WTC11 (cell line): ENCODE measurements at regions not wholly inside any gene's neighbourhood (a gene's known extent, or its start where the extent isn't known, plus 50 kb on each side); places are given as distances from the start of the nearest gene placed in this dataset.

Experiments
- ATAC-seq: fragments of 200-7000 bp; cut with Tn5 transposase; 2 replicates; pipeline ENCODE4 v1.10.0; 2021; ENCODE audit warnings: mild to moderate bottlenecking, moderate library complexity
- CTCF ChIA-PET: fragments of 300-600 bp; sonication (Branson Sonifier 250); formaldehyde crosslinking; loops from one replicate; lab custom pipeline; 2021; ENCODE audit warnings: antibody characterized with exemption; lab: Charles Lee
- POLR2A ChIA-PET: fragments of 350-600 bp; sonication (Branson Sonifier 250); formaldehyde crosslinking; loops from one replicate; lab custom pipeline; 2021; ENCODE audit warnings: antibody characterized with exemption; lab: Charles Lee
- DNase-seq: peaks from one replicate; pipeline ENCODE4 v3.0.0; 2021; ENCODE audit warnings: low spot score
- H3K27ac Mint-ChIP-seq: 2 replicates; pipeline ENCODE4 v1.8.0; 2021; ENCODE audit warnings: mixed read lengths
- H3K27me3 Mint-ChIP-seq: 2 replicates; pipeline ENCODE4 v1.8.0; 2021; ENCODE audit warnings: low read depth, mild to moderate bottlenecking, moderate library complexity, mixed read lengths
- H3K36me3 Mint-ChIP-seq: 2 replicates; pipeline ENCODE4 v1.8.0; 2021; ENCODE audit warnings: mixed read lengths
- H3K4me1 Mint-ChIP-seq: 2 replicates; pipeline ENCODE4 v1.8.0; 2022; ENCODE audit warnings: mixed read lengths
- H3K4me3 Mint-ChIP-seq: 2 replicates; pipeline ENCODE4 v1.8.0; 2021; ENCODE audit warnings: mild to moderate bottlenecking, moderate library complexity, mixed read lengths
- H3K9me3 Mint-ChIP-seq: 2 replicates; pipeline ENCODE4 v1.8.0; 2021; ENCODE audit warnings: mixed read lengths
- CREM ChIP-seq: sonication (generic); formaldehyde crosslinking; IDR thresholded peaks from 2 replicates; pipeline ENCODE4 v1.8.1; 2022; ENCODE audit warnings: mild to moderate bottlenecking, missing genetic modification reagents, moderate library complexity
- FOXJ3 ChIP-seq: sonication (generic); formaldehyde crosslinking; IDR thresholded peaks from 2 replicates; pipeline ENCODE4 v1.9.0; 2021; ENCODE audit warnings: missing genetic modification reagents, mild to moderate bottlenecking, borderline replicate concordance
- NR1H2 ChIP-seq: sonication (generic); formaldehyde crosslinking; IDR thresholded peaks from 2 replicates; pipeline ENCODE4 v1.9.0; 2021; ENCODE audit warnings: mild to moderate bottlenecking, moderate library complexity, missing genetic modification reagents
- NR2C2 ChIP-seq: sonication (generic); formaldehyde crosslinking; IDR thresholded peaks from 2 replicates; pipeline ENCODE4 v1.8.0; 2022; ENCODE audit warnings: mild to moderate bottlenecking, missing genetic modification reagents
- TEAD4 ChIP-seq: sonication (generic); formaldehyde crosslinking; IDR thresholded peaks from 2 replicates; pipeline ENCODE4 v1.8.0; 2022; ENCODE audit warnings: mild to moderate bottlenecking, missing genetic modification reagents
- TP53 ChIP-seq: sonication (generic); formaldehyde crosslinking; IDR thresholded peaks from 2 replicates; pipeline ENCODE4 v1.8.1; 2023; ENCODE audit warnings: mild to moderate bottlenecking, missing genetic modification reagents
- ZNF138 ChIP-seq: sonication (generic); formaldehyde crosslinking; conservative IDR thresholded peaks from 2 replicates; pipeline ENCODE4 v1.8.1; 2022; ENCODE audit warnings: mild to moderate bottlenecking, moderate library complexity, missing genetic modification reagents
- ZNF232 ChIP-seq: sonication (generic); formaldehyde crosslinking; IDR thresholded peaks from 2 replicates; pipeline ENCODE4 v1.8.0; 2022; ENCODE audit warnings: mild to moderate bottlenecking, missing genetic modification reagents
- ZNF317 ChIP-seq: sonication (generic); formaldehyde crosslinking; IDR thresholded peaks from 2 replicates; pipeline ENCODE4 v1.8.1; 2023; ENCODE audit warnings: low read depth, mild to moderate bottlenecking, moderate library complexity, missing genetic modification reagents, borderline replicate concordance
- ZNF416 ChIP-seq: fragments of 250-450 bp; sonication (Bioruptor Pico); IDR thresholded peaks from 2 replicates; pipeline ENCODE4 v1.9.0; 2021; ENCODE audit warnings: mild to moderate bottlenecking, inconsistent platforms
- TF ChIP-seq, protein P1 (sequence below): sonication (generic); formaldehyde crosslinking; IDR thresholded peaks from 2 replicates; pipeline ENCODE4 v1.8.0; 2023; ENCODE audit warnings: missing genetic modification reagents
- TF ChIP-seq, protein P2 (sequence below): sonication (generic); formaldehyde crosslinking; conservative IDR thresholded peaks from 2 replicates; pipeline ENCODE4 v1.8.1; 2023; ENCODE audit warnings: mild to moderate bottlenecking, low read depth, missing genetic modification reagents, moderate library complexity
- TF ChIP-seq, protein P3 (sequence below): sonication (generic); formaldehyde crosslinking; IDR thresholded peaks from 2 replicates; pipeline ENCODE4 v1.8.1; 2022; ENCODE audit warnings: mild to moderate bottlenecking, missing genetic modification reagents, moderate library complexity, borderline replicate concordance
- TF ChIP-seq, protein P4 (sequence below): fragments of 250-450 bp; sonication (Bioruptor Pico); IDR thresholded peaks from 2 replicates; pipeline ENCODE4 v1.9.0; 2021; ENCODE audit warnings: moderate library complexity, mild to moderate bottlenecking, inconsistent platforms, borderline replicate concordance
- TF ChIP-seq, protein P5 (sequence below): sonication (generic); formaldehyde crosslinking; conservative IDR thresholded peaks from 2 replicates; pipeline ENCODE4 v1.8.1; 2022; ENCODE audit warnings: mild to moderate bottlenecking, missing genetic modification reagents
- TF ChIP-seq, protein P6 (sequence below): fragments of 200-600 bp; IDR thresholded peaks from 2 replicates; pipeline ENCODE4 v1.8.0; 2022; ENCODE audit warnings: antibody characterized with exemption
- TF ChIP-seq, protein P7 (sequence below): fragments of 250-450 bp; sonication (Bioruptor Pico); IDR thresholded peaks from 2 replicates; pipeline ENCODE4 v2.1.2; 2022; ENCODE audit warnings: mild to moderate bottlenecking, moderate library complexity

DNA sequence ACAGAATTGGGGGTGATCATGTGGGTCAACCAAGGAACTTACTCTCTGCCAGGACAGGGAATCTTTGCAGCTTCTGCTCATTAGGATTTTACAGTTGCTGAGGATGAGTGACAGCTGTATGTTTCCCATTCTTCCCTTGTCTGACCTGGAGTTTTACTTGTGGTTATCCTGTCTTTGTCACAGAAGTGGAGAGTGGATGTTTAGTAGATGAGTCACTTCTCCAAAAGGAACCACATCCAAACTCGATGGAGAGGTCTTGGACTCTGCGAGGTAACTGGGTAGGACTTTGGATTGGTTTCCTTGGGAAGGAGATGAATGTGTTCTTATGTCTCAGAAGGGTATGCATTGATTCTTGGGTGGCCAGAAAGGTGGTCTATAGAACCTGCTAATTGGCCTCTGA, 53.8 kb upstream of the USP44 start (continued):
- no peak for TF ChIP-seq ZNF416 (CRISPR knock-in tag)

DNA sequence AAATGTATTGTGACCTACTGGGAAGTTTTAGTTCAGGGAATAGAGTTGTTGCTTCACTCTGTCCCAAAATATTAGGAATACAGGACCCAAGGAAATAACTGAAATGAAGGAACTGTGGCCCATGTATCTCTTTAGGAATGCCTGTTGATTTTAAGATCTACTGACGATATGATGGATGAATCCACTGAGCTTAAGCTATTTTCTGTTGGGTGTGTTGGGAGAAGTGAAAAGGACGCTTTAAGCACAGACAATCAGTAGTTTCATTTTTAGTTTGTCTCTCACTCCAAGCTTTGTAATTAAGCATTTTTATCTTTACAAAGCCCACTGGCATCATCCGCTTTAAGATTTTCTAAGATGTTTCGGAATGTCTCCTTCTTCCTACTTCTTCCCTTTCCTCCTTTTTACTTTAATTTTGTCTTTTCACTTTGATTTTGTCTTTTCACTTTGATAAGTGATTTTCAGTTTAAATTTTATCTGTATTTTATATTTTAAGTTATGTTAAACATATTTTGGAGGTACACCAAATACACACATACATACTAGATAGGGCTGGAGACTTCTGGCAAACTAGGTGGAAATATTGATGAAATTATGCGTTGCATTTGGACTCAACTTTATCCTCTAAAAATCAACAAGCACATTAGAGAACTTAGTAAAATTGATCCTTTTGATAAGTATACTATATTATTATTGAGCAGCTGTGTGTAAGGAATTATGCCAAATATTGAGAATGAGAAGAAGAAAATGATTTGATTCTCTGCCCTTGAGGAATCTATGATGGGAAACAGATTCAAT, 52.3 kb upstream of the USP44 start:
- TF ChIP-seq FOXJ3 (CRISPR knock-in tag) (no peak), CREM (CRISPR knock-in tag) (no peak), TEAD4 (CRISPR knock-in tag) (no peak), ZNF138 (CRISPR knock-in tag) (no peak), NR1H2 (CRISPR knock-in tag) (no peak), TP53 (CRISPR knock-in tag) (no peak), ZNF232 (CRISPR knock-in tag) (no peak)
- TF ChIP-seq, protein P1, sequence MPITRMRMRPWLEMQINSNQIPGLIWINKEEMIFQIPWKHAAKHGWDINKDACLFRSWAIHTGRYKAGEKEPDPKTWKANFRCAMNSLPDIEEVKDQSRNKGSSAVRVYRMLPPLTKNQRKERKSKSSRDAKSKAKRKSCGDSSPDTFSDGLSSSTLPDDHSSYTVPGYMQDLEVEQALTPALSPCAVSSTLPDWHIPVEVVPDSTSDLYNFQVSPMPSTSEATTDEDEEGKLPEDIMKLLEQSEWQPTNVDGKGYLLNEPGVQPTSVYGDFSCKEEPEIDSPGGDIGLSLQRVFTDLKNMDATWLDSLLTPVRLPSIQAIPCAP (CRISPR knock-in tag), result no peak
- TF ChIP-seq, protein P2, sequence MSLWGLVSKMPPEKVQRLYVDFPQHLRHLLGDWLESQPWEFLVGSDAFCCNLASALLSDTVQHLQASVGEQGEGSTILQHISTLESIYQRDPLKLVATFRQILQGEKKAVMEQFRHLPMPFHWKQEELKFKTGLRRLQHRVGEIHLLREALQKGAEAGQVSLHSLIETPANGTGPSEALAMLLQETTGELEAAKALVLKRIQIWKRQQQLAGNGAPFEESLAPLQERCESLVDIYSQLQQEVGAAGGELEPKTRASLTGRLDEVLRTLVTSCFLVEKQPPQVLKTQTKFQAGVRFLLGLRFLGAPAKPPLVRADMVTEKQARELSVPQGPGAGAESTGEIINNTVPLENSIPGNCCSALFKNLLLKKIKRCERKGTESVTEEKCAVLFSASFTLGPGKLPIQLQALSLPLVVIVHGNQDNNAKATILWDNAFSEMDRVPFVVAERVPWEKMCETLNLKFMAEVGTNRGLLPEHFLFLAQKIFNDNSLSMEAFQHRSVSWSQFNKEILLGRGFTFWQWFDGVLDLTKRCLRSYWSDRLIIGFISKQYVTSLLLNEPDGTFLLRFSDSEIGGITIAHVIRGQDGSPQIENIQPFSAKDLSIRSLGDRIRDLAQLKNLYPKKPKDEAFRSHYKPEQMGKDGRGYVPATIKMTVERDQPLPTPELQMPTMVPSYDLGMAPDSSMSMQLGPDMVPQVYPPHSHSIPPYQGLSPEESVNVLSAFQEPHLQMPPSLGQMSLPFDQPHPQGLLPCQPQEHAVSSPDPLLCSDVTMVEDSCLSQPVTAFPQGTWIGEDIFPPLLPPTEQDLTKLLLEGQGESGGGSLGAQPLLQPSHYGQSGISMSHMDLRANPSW (CRISPR knock-in tag), result no peak
- TF ChIP-seq, protein P3, sequence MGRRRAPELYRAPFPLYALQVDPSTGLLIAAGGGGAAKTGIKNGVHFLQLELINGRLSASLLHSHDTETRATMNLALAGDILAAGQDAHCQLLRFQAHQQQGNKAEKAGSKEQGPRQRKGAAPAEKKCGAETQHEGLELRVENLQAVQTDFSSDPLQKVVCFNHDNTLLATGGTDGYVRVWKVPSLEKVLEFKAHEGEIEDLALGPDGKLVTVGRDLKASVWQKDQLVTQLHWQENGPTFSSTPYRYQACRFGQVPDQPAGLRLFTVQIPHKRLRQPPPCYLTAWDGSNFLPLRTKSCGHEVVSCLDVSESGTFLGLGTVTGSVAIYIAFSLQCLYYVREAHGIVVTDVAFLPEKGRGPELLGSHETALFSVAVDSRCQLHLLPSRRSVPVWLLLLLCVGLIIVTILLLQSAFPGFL (CRISPR knock-in tag), result no peak
- TF ChIP-seq, protein P4, sequence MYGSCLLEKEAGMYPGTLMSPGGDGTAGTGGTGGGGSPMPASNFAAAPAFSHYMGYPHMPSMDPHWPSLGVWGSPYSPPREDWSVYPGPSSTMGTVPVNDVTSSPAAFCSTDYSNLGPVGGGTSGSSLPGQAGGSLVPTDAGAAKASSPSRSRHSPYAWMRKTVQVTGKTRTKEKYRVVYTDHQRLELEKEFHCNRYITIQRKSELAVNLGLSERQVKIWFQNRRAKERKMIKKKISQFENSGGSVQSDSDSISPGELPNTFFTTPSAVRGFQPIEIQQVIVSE (CRISPR knock-in tag), result no peak
- TF ChIP-seq, protein P5, sequence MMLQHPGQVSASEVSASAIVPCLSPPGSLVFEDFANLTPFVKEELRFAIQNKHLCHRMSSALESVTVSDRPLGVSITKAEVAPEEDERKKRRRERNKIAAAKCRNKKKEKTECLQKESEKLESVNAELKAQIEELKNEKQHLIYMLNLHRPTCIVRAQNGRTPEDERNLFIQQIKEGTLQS (CRISPR knock-in tag), result no peak
- TF ChIP-seq, all 79 proteins: peak for 0
- ChIA-PET CTCF (interaction anchor here (0.6 to 1.0 kb wide), 2 partner anchors 29 to 245 kb away, joined by 3 to 4 read pairs; no protein-coding TSS in a partner anchor), POLR2A (no interaction called here)
- Mint-ChIP-seq H3K27me3 (no peaks in the 10 kb centered on the region), H3K9me3 (no peaks in the 10 kb centered on the region), H3K36me3 (no peaks in the 10 kb centered on the region), H3K27ac (no peak overlapping the region), H3K4me3 (no peak overlapping the region), H3K4me1 (peaks cover 27% of the 10 kb centered on the region)
- no peak for ATAC-seq
- DNase-seq, result no peak

DNA sequence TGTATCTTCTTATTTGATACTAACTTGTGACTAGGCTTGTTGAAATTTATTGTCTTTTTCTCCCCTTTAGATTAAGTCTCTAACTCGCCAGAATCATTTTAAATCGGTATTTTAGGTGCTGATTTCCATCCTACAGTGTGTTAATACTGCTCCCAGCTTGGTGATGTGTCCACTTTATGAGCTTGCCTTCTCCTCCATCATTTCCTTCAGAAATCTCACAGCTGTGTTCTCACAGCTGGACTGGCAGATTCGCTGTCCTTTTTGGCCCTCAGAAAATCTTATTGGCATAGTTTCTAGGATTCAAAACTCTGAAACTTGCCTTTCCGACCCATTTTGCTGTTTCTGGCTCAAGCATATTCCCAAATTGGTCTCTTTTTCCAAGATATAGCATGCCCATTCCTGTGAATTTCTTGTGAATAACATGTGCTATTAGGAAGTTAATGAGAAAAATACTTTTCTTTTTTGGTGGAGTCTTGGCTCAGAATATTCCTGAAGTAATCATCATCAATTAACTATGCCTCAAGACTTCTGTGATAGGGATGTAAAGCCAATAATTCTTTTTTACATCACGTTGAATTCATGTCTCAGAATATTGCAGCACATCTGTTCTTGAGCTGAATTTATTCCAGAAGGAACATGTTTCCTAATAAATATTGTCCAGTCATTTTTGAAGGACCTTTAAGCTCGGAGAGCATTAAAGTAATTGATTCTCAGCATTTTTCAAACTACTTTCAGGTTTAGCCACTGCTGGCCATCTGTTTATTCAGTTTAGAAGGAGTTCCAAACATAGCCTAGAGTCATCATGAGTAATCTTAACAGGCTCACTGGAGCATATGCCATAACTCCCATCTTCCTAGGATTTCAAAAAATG, 50.0 kb upstream of the USP44 start:
- H3K27me3 Mint-ChIP-seq, result no peaks in the 10 kb centered on the region
- H3K4me1 Mint-ChIP-seq, result peaks cover 4% of the 10 kb centered on the region
- no peaks in the 10 kb centered on the region for H3K9me3 Mint-ChIP-seq
- no peak overlapping the region for H3K27ac Mint-ChIP-seq
- CTCF ChIA-PET, result interaction anchor here (1.6 kb wide), 1 partner anchor 26 kb away, joined by 6 read pairs; no protein-coding TSS in a partner anchor
- DNase-seq, result no peak
- no peak for TF ChIP-seq ZNF317 (CRISPR knock-in tag)
- no peak for TF ChIP-seq NR2C2 (CRISPR knock-in tag)
- TF ChIP-seq, protein P6, sequence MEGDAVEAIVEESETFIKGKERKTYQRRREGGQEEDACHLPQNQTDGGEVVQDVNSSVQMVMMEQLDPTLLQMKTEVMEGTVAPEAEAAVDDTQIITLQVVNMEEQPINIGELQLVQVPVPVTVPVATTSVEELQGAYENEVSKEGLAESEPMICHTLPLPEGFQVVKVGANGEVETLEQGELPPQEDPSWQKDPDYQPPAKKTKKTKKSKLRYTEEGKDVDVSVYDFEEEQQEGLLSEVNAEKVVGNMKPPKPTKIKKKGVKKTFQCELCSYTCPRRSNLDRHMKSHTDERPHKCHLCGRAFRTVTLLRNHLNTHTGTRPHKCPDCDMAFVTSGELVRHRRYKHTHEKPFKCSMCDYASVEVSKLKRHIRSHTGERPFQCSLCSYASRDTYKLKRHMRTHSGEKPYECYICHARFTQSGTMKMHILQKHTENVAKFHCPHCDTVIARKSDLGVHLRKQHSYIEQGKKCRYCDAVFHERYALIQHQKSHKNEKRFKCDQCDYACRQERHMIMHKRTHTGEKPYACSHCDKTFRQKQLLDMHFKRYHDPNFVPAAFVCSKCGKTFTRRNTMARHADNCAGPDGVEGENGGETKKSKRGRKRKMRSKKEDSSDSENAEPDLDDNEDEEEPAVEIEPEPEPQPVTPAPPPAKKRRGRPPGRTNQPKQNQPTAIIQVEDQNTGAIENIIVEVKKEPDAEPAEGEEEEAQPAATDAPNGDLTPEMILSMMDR, result no peak
- TF ChIP-seq ZNF138 (CRISPR knock-in tag), result no peak
- TF ChIP-seq, protein P7, sequence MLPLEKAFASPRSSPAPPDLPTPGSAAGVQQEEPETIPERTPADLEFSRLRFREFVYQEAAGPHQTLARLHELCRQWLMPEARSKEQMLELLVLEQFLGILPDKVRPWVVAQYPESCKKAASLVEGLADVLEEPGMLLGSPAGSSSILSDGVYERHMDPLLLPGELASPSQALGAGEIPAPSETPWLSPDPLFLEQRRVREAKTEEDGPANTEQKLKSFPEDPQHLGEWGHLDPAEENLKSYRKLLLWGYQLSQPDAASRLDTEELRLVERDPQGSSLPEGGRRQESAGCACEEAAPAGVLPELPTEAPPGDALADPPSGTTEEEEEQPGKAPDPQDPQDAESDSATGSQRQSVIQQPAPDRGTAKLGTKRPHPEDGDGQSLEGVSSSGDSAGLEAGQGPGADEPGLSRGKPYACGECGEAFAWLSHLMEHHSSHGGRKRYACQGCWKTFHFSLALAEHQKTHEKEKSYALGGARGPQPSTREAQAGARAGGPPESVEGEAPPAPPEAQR, result no peak
- TF ChIP-seq, all 79 proteins: peak for 0
- POLR2A ChIA-PET, result no interaction called here
- no peak for ATAC-seq
- Mint-ChIP-seq H3K36me3 (no peaks in the 10 kb centered on the region), H3K4me3 (no peak overlapping the region)
